Suprapubic skin (tissue), 4 donors: ENCODE measurements at regions not wholly inside any gene's neighbourhood (a gene's known extent, or its start where the extent isn't known, plus 50 kb on each side); places are given as distances from the start of the nearest gene placed in this dataset.
A peak's percentile ranks its signal among the peaks of the same experiment; 100 is the strongest.

Experiments
- DNase-seq, 2 donors: peaks; one replicate each; pipeline ENCODE4 v3.0.0-alpha.2; 2019; ENCODE audit warnings: low spot score in 2 of 2
- H3K27ac ChIP-seq: fragments of 200-600 bp; sonication (generic); one replicate; pipeline ENCODE4 v1.5.1; 2019
- H3K27me3 ChIP-seq: fragments of 200-600 bp; sonication (generic); one replicate; pipeline ENCODE4 v1.5.1; 2019
- H3K36me3 ChIP-seq: fragments of 200-600 bp; sonication (generic); one replicate; pipeline ENCODE4 v1.5.1; 2019
- H3K4me1 ChIP-seq: fragments of 200-600 bp; sonication (generic); one replicate; pipeline ENCODE4 v1.5.1; 2019
- H3K4me3 ChIP-seq: fragments of 200-600 bp; sonication (generic); one replicate; pipeline ENCODE4 v1.5.1; 2019; ENCODE audit warnings: mild to moderate bottlenecking
- H3K9me3 ChIP-seq: fragments of 200-600 bp; sonication (generic); one replicate; pipeline ENCODE4 v1.5.1; 2019
- CTCF ChIP-seq, 2 donors: fragments of 200-600 bp in 1 of 2; fragments of 450-650 bp in 1 of 2; sonication (generic) in 1 of 2; IDR thresholded peaks; one replicate each; pipeline ENCODE4 v1.5.1; 2016 to 2019; ENCODE audit warnings: antibody characterized with exemption in 2 of 2, mild to moderate bottlenecking in 1 of 2, moderate library complexity in 1 of 2
- EP300 ChIP-seq: sonication (generic); formaldehyde crosslinking; IDR thresholded peaks from one replicate; pipeline ENCODE4 v1.6.1; 2017; ENCODE audit warnings: antibody characterized with exemption
- POLR2A ChIP-seq, 2 donors: fragments of 450-650 bp; IDR thresholded peaks; one replicate each; pipeline ENCODE4 v1.6.1; 2017; ENCODE audit warnings: antibody characterized with exemption in 2 of 2, mild to moderate bottlenecking in 2 of 2, moderate library complexity in 2 of 2
- POLR2AphosphoS5 ChIP-seq, 3 donors: sonication (generic); formaldehyde crosslinking; IDR thresholded peaks; one replicate each; pipeline ENCODE4 v1.6.1; 2017; ENCODE audit warnings: antibody characterized with exemption in 3 of 3
- WGBS: methylation state at CpG from one replicate; pipeline ENCODE4 v1.1.5; 2018; 5-methylcytosine and 5-hydroxymethylcytosine counted together

- 21% methylated on average over 15 of the region's 15 CpGs for WGBS
- peak overlapping the region; percentile 48 for H3K4me3 ChIP-seq
- H3K27me3 ChIP-seq: no peaks in the 10 kb centered on the region
- H3K36me3 ChIP-seq: no peaks in the 10 kb centered on the region
- TF ChIP-seq CTCF (IDR thresholded peaks at IDR 0.05): no peak
- no peak for TF ChIP-seq POLR2A (IDR thresholded peaks at IDR 0.05)
- TF ChIP-seq EP300: no peak
- no peak for TF ChIP-seq POLR2AphosphoS5 (IDR thresholded peaks at IDR 0.05)
- H3K4me1 ChIP-seq: peaks cover 13% of the 10 kb centered on the region
- H3K27ac ChIP-seq: no peak overlapping the region
- DNase-seq: peak in 1 of 2 donors; percentile 69
- H3K9me3 ChIP-seq: no peaks in the 10 kb centered on the region
These were observed 221.3 kb upstream of the RAB6C start for GRCh38 chr2:129757915-129758783.

GRCh38 chr2:129758784-129759471 is 220.5 kb upstream of the RAB6C start:
- Histone ChIP-seq H3K4me3 (peak overlapping the region; percentile 48), H3K27ac (no peak overlapping the region), H3K9me3 (no peaks in the 10 kb centered on the region), H3K36me3 (no peaks in the 10 kb centered on the region), H3K4me1 (peaks cover 13% of the 10 kb centered on the region), H3K27me3 (no peaks in the 10 kb centered on the region)
- TF ChIP-seq POLR2A (IDR thresholded peaks at IDR 0.05): no peak
- no peak for TF ChIP-seq CTCF (IDR thresholded peaks at IDR 0.05)
- no peak for TF ChIP-seq POLR2AphosphoS5 (IDR thresholded peaks at IDR 0.05)
- TF ChIP-seq EP300: no peak
- peak in 1 of 2 donors; percentile 73 for DNase-seq
- 33% methylated on average over 9 of the region's 14 CpGs for WGBS

- Histone ChIP-seq H3K36me3 (no peaks in the 10 kb centered on the region), H3K27ac (no peak overlapping the region), H3K4me3 (no peak overlapping the region), H3K9me3 (no peaks in the 10 kb centered on the region), H3K4me1 (peaks cover 13% of the 10 kb centered on the region), H3K27me3 (no peaks in the 10 kb centered on the region)
- 79% methylated on average over 2 of the region's 2 CpGs for WGBS
- TF ChIP-seq POLR2AphosphoS5 (IDR thresholded peaks at IDR 0.05) (no peak), EP300 (no peak), POLR2A (IDR thresholded peaks at IDR 0.05) (no peak), CTCF (IDR thresholded peaks at IDR 0.05) (no peak)
- DNase-seq: no peak
These were observed 219.9 kb upstream of the RAB6C start for GRCh38 chr2:129759472-129760010.

DNA sequence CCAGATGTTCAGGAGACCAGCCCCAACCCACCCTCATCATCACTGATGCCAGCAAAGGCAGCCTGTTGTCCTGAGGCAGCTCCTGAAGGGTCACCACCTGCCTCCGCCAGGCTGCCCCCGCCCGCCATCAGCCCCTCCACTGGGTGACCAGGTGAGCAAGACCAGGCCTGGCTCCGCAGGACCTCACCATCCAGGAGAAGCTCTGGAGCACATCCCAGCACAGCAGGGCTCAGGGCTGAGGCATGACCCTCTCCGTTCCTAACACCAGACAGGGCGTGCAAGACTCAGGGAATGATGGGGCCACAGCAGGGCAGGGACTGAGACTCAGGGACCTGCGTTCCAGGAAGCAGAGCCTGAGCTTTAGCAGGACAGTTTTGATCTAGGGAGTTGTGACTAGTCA is 218.8 kb upstream of the RAB6C start:
- peak in 1 of 2 donors; percentile 54 for DNase-seq
- Histone ChIP-seq H3K4me3 (no peak overlapping the region), H3K27ac (no peak overlapping the region), H3K4me1 (peaks cover 13% of the 10 kb centered on the region), H3K9me3 (no peaks in the 10 kb centered on the region), H3K27me3 (peaks cover 7% of the 10 kb centered on the region), H3K36me3 (no peaks in the 10 kb centered on the region)
- TF ChIP-seq CTCF (IDR thresholded peaks at IDR 0.05) (no peak), EP300 (no peak), POLR2AphosphoS5 (IDR thresholded peaks at IDR 0.05) (no peak), POLR2A (IDR thresholded peaks at IDR 0.05) (no peak)
- WGBS: 100% methylated on average over 2 of the region's 7 CpGs

- WGBS: 83% methylated on average over 1 of the region's 10 CpGs
- TF ChIP-seq POLR2AphosphoS5 (IDR thresholded peaks at IDR 0.05) (no peak), POLR2A (IDR thresholded peaks at IDR 0.05) (no peak), EP300 (no peak), CTCF (IDR thresholded peaks at IDR 0.05) (no peak)
- Histone ChIP-seq H3K27me3 (peaks cover 12% of the 10 kb centered on the region), H3K36me3 (no peaks in the 10 kb centered on the region), H3K4me3 (no peak overlapping the region), H3K27ac (no peak overlapping the region), H3K4me1 (peaks cover 13% of the 10 kb centered on the region), H3K9me3 (no peaks in the 10 kb centered on the region)
- peak in 1 of 2 donors; percentile 65 for DNase-seq
These were observed 217.9 kb upstream of the RAB6C start for GRCh38 chr2:129761569-129762021.
